Omental fat pad (tissue), 3 donors: ENCODE measurements at regions not wholly inside any gene's neighbourhood (a gene's known extent, or its start where the extent isn't known, plus 50 kb on each side); places are given as distances from the start of the nearest gene placed in this dataset.

Experiments used
- ATAC-seq: fragments of 150-250 bp; one replicate; pipeline ENCODE4 v1.9.1; 2016; ENCODE audit warnings: mild to moderate bottlenecking, moderate library complexity; ENCODE audit not compliant: low FRiP score
- DNase-seq: peaks from one replicate; pipeline ENCODE4 v3.0.0-alpha.2; 2019; ENCODE audit warnings: low spot score
- CTCF ChIP-seq, 3 donors: fragments of 450-650 bp; IDR thresholded peaks; one replicate each; pipeline ENCODE4 v1.5.1; 2016 to 2017; ENCODE audit warnings: antibody characterized with exemption in 3 of 3, mild to moderate bottlenecking in 3 of 3, moderate library complexity in 2 of 3

GRCh38 chr6:170086639-170087420, 204.0 kb downstream of the DLL1 start:
- DNase-seq = peak; percentile 7

GRCh38 chr6:170085475-170086401, 205.1 kb downstream of the DLL1 start:
- ATAC-seq (no peak), DNase-seq (peak; percentile 9)
- no peak for TF ChIP-seq CTCF (IDR thresholded peaks at IDR 0.05)

More at GRCh38 chr6:170086639-170087420, 204.0 kb downstream of the DLL1 start:
- no peak for TF ChIP-seq CTCF (IDR thresholded peaks at IDR 0.05)
- no peak for ATAC-seq

- DNase-seq (no peak), ATAC-seq (no peak)
- no peak for TF ChIP-seq CTCF (IDR thresholded peaks at IDR 0.05)
Observed at GRCh38 chr6:170084166-170084730, 206.6 kb downstream of the DLL1 start.

DNA sequence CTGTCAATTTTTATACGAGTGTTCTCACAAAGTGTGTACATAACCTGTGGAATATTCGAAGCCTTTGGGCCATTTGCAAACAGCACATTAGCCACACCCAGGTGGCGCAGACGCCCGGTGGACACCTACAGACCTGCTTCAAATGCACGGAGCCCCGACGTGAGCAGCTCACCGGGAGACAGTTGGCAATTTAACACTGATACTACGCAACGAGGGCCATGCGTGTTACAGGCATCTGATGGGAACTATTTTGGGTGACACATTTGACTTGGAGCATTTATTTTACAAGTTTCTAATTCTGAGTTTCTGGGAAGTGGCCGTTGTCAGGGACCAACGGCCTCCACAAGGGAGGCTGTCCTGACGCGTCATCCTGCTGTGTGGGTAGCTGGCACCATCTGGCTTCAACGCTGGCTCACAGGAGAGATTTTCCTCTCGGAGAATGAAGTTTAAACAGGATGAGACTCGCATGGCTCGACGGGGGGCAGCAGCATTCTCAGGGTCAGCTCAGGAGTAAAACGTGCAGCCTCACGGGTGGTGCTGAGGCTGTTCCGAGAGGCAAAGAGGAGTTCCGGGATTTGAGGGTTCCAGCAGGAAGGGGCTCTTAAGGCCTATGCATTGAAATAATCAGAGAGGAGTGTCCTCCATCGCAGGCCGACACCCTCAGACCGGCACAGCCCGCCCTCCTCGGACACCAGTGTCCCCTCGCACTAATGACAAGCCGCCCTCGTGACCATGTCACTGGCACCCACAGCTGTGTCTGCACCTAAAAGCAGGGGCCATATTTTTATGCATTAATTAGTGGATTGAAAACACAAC, 207.4 kb downstream of the DLL1 start:
- DNase-seq (peak; percentile 18), ATAC-seq (no peak)
- no peak for TF ChIP-seq CTCF (IDR thresholded peaks at IDR 0.05)

DNA sequence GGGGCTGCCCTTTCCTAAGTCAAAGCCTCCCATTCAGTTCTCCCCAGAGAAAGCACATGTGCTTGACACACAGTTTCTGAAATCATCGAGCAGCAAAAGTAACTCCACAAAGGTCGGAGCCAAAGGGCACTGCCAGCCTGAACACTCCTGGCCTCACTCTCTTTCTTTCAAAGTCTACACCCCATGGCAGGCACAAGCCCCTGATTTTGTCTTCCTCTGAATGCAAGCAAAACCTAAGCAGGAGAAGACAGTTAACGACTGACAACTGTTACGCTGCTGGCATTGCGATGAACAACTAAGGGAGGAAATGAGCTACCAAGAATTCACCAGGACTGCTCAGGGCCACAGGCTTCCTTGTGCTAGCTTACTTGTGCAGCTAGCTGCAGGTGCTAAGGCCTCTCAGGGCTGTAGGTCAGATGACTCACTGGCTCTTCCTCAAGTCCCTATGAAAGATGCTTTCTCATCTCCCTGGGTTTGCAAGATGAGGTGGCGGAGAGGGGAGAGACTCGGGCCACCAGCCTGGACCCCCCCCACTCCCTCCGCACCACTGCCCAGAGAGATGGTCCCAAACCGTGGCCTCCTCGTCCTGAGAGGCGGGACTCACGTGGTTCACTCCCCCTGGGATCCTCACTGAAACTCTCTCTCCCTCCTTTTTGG, 208.2 kb downstream of the DLL1 start:
- TF ChIP-seq CTCF (IDR thresholded peaks at IDR 0.05) = no peak
- DNase-seq (peak; percentile 15), ATAC-seq (no peak)

- DNase-seq = no peak
- ATAC-seq = no peak
- TF ChIP-seq CTCF (IDR thresholded peaks at IDR 0.05) = no peak
Observed at GRCh38 chr6:170082067-170082466, 208.8 kb downstream of the DLL1 start.
